ENCODE measurements at regions not wholly inside any gene's neighbourhood (a gene's known extent, or its start where the extent isn't known, plus 50 kb on each side); places are given as distances from the start of the nearest gene placed in this dataset.

DNA sequence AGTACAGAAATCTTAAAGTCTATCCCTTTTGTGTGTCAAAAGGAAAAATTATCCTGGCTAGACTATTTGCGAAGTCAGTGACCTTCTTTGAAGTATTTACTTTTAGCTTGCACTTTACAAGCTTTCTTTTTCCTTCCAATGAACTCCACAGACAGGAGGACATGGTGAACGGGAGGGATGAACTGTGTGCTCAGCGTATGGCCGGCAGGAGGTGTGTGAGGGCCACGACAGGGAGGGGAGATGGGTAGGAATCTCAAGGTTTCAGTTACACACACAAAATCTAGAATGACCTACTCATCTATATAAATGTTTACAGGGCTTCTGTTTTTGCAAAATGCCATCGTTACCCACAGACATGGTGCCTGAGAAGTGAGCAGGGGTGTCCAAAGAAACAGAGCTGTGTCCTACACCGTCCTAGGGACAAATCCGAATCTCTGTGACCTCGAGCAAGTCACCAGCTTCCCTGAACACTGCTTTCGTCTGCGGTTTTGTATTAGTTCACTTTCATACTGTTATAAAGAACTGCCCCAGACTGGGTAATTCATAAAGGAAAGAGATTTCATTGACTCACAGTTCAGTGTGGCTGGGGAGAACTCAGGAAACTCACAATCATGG, 537.2 kb downstream of the LIG4 start:
- TF ChIP-seq, protein P1, sequence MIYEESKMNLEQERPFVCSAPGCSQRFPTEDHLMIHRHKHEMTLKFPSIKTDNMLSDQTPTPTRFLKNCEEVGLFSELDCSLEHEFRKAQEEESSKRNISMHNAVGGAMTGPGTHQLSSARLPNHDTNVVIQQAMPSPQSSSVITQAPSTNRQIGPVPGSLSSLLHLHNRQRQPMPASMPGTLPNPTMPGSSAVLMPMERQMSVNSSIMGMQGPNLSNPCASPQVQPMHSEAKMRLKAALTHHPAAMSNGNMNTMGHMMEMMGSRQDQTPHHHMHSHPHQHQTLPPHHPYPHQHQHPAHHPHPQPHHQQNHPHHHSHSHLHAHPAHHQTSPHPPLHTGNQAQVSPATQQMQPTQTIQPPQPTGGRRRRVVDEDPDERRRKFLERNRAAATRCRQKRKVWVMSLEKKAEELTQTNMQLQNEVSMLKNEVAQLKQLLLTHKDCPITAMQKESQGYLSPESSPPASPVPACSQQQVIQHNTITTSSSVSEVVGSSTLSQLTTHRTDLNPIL (CRISPR knock-in tag; IDR thresholded peaks at IDR 0.05; ENCODE audit: low read depth) = no peak
- no peak for TF ChIP-seq ZFP30 (CRISPR knock-in tag; IDR thresholded peaks at IDR 0.05)
- TF ChIP-seq RARB (CRISPR knock-in tag; IDR thresholded peaks at IDR 0.05) = no peak
- TF ChIP-seq TCF4 (CRISPR knock-in tag; IDR thresholded peaks at IDR 0.05; ENCODE audit: borderline replicate concordance) = no peak
- TF ChIP-seq, protein P2, sequence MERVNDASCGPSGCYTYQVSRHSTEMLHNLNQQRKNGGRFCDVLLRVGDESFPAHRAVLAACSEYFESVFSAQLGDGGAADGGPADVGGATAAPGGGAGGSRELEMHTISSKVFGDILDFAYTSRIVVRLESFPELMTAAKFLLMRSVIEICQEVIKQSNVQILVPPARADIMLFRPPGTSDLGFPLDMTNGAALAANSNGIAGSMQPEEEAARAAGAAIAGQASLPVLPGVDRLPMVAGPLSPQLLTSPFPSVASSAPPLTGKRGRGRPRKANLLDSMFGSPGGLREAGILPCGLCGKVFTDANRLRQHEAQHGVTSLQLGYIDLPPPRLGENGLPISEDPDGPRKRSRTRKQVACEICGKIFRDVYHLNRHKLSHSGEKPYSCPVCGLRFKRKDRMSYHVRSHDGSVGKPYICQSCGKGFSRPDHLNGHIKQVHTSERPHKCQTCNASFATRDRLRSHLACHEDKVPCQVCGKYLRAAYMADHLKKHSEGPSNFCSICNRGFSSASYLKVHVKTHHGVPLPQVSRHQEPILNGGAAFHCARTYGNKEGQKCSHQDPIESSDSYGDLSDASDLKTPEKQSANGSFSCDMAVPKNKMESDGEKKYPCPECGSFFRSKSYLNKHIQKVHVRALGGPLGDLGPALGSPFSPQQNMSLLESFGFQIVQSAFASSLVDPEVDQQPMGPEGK (CRISPR knock-in tag; IDR thresholded peaks at IDR 0.05; ENCODE audit: borderline replicate concordance) = no peak
- TF ChIP-seq ZFP3 (CRISPR knock-in tag; IDR thresholded peaks at IDR 0.05) = no peak
